IMR-90 (cell line): ENCODE measurements at regions not wholly inside any gene's neighbourhood (a gene's known extent, or its start where the extent isn't known, plus 50 kb on each side); places are given as distances from the start of the nearest gene placed in this dataset.

ENCODE experiments used
- ATAC-seq: fragments of 200-7000 bp; cut with Tn5 transposase; 2 replicates; pipeline ENCODE4 v1.9.1; 2020; ENCODE audit warnings: low read depth, mild to moderate bottlenecking, moderate library complexity
- BruUV-seq: library from RNA; stranded (reverse); fragments of 400-500 nt; replicated peaks from 2 replicates; lab custom pipeline; 2021; lab: Mats Ljungman, UMichigan
- CTCF ChIA-PET: fragments of 300-600 bp; formaldehyde crosslinking; extraction: SDS; loops from one replicate; lab custom pipeline; 2021; ENCODE audit warnings: antibody characterized with exemption; lab: Yijun Ruan, JAX
- POLR2A ChIA-PET: fragments of 300-600 bp; sonication (Branson Sonifier 250); formaldehyde crosslinking; loops from one replicate; lab custom pipeline; 2022; ENCODE audit warnings: antibody characterized with exemption; ENCODE audit not compliant: unreplicated experiment; lab: Charles Lee
- DNase-seq: peaks from one replicate; pipeline ENCODE4 v3.0.0; 2013
- H2AFZ ChIP-seq: replicated peaks from 2 replicates; pipeline ENCODE3; 2013; ENCODE audit warnings: low read length, mild to moderate bottlenecking; ENCODE audit not compliant: poor library complexity
- H2AK5ac ChIP-seq: 2 replicates; pipeline ENCODE4 v1.6.1; 2013; ENCODE audit warnings: low read depth, low read length, inconsistent platforms
- H2AK9ac ChIP-seq: replicated peaks from 2 replicates; pipeline ENCODE3; 2013; ENCODE audit warnings: mild to moderate bottlenecking, low read depth, low read length, moderate library complexity; ENCODE audit not compliant: poor library complexity
- H2BK120ac ChIP-seq: 2 replicates; pipeline ENCODE4 v1.6.1; 2013; ENCODE audit warnings: low read depth, low read length, inconsistent platforms
- H2BK15ac ChIP-seq: 3 replicates; pipeline ENCODE4 v1.6.1; 2013; ENCODE audit warnings: low read depth, low read length, inconsistent platforms
- H2BK20ac ChIP-seq: 2 replicates; pipeline ENCODE4 v1.6.1; 2013; ENCODE audit warnings: low read depth, mild to moderate bottlenecking, inconsistent platforms, low read length, moderate library complexity
- H2BK5ac ChIP-seq: 2 replicates; pipeline ENCODE4 v1.6.1; 2013; ENCODE audit warnings: mild to moderate bottlenecking, low read depth, low read length, inconsistent platforms; ENCODE audit not compliant: poor library complexity, severe bottlenecking
- H3K14ac ChIP-seq: replicated peaks from 2 replicates; pipeline ENCODE4 v1.6.1; 2013; ENCODE audit warnings: low read depth, low read length, inconsistent platforms
- H3K18ac ChIP-seq: 2 replicates; pipeline ENCODE4 v1.6.1; 2013; ENCODE audit warnings: low read depth, low read length, control low read depth
- H3K23ac ChIP-seq: 2 replicates; pipeline ENCODE4 v1.6.1; 2013; ENCODE audit warnings: low read depth, low read length, inconsistent platforms
- H3K27ac ChIP-seq: 2 replicates; pipeline ENCODE4 v1.5.1; 2013; ENCODE audit warnings: mild to moderate bottlenecking, control low read depth, low read length; ENCODE audit not compliant: insufficient read depth
- H3K27me3 ChIP-seq: 2 replicates; pipeline ENCODE4 v1.6.1; 2013; ENCODE audit warnings: low read length; ENCODE audit not compliant: control insufficient read depth, insufficient read depth
- H3K36me3 ChIP-seq: 2 replicates; pipeline ENCODE4 v1.6.1; 2013; ENCODE audit warnings: low read length, mixed read lengths; ENCODE audit not compliant: control insufficient read depth, insufficient read depth
- H3K4ac ChIP-seq: 2 replicates; pipeline ENCODE4 v1.6.1; 2013; ENCODE audit warnings: low read depth, low read length, inconsistent platforms
- H3K4me1 ChIP-seq: 2 replicates; pipeline ENCODE4 v1.6.1; 2013; ENCODE audit warnings: low read length, mixed read lengths; ENCODE audit not compliant: control insufficient read depth, insufficient read depth
- H3K4me2 ChIP-seq: 2 replicates; pipeline ENCODE4 v1.6.1; 2013; ENCODE audit warnings: low read depth, mild to moderate bottlenecking, control low read depth, low read length, moderate library complexity
- H3K4me3 ChIP-seq: 2 replicates; pipeline ENCODE4 v1.5.1; 2013; ENCODE audit warnings: low read depth, mild to moderate bottlenecking, control low read depth, low read length, moderate library complexity; ENCODE audit not compliant: insufficient read depth
- H3K56ac ChIP-seq: 2 replicates; pipeline ENCODE4 v1.6.1; 2013; ENCODE audit warnings: low read length, inconsistent platforms; ENCODE audit not compliant: insufficient read depth; ENCODE audit errors: extremely low read depth
- H3K79me1 ChIP-seq, 2 experiments: 2 replicates each; pipeline ENCODE4 v1.6.1; 2013; ENCODE audit warnings: low read length in 2 of 2, inconsistent platforms in 1 of 2, low read depth in 1 of 2
- H3K9ac ChIP-seq: 2 replicates; pipeline ENCODE4 v1.6.1; 2013; ENCODE audit warnings: low read depth, low read length, control low read depth
- H3K9me1 ChIP-seq: 2 replicates; pipeline ENCODE4 v1.6.1; 2013; ENCODE audit warnings: low read length, inconsistent platforms; ENCODE audit not compliant: insufficient read depth
- H3K9me3 ChIP-seq: 2 replicates; pipeline ENCODE4 v1.6.1; 2013; ENCODE audit warnings: low read length; ENCODE audit not compliant: control insufficient read depth, insufficient read depth
- H4K20me1 ChIP-seq: 2 replicates; pipeline ENCODE4 v1.6.1; 2013; ENCODE audit warnings: low read length, inconsistent platforms; ENCODE audit not compliant: insufficient read depth
- H4K5ac ChIP-seq: 2 replicates; pipeline ENCODE4 v1.6.1; 2013; ENCODE audit warnings: mild to moderate bottlenecking, low read depth, low read length, control low read depth
- H4K8ac ChIP-seq, 2 experiments: 2 replicates each; pipeline ENCODE4 v1.6.1; 2013; ENCODE audit warnings: low read depth in 2 of 2, low read length in 2 of 2, control low read depth in 1 of 2, inconsistent platforms in 1 of 2
- H4K91ac ChIP-seq: 2 replicates; pipeline ENCODE4 v1.6.1; 2013; ENCODE audit warnings: low read depth, low read length, inconsistent platforms; ENCODE audit not compliant: insufficient read depth
- BHLHE40 ChIP-seq: fragments of 150-350 bp; IDR thresholded peaks from 2 replicates; pipeline ENCODE4 v1.6.1; 2016; ENCODE audit warnings: mild to moderate bottlenecking, low read depth, low read length
- CEBPB ChIP-seq: IDR thresholded peaks from 2 replicates; pipeline ENCODE4 v1.6.1; 2012; ENCODE audit warnings: low read depth, low read length, improper control_type of control experiment
- CHD1 ChIP-seq: IDR thresholded peaks from 2 replicates; pipeline ENCODE4 v1.6.1; 2012; ENCODE audit warnings: low read depth, low read length, improper control_type of control experiment
- CTCF ChIP-seq: conservative IDR thresholded peaks from 2 replicates; pipeline ENCODE4 v1.5.1; 2012; ENCODE audit warnings: mild to moderate bottlenecking, low read depth, low read length, improper control_type of control experiment
- ELK1 ChIP-seq: fragments of 150-350 bp; IDR thresholded peaks from 2 replicates; pipeline ENCODE4 v1.6.1; 2016; ENCODE audit warnings: low read depth, mild to moderate bottlenecking, low read length, moderate library complexity, borderline replicate concordance
- FOS ChIP-seq: fragments of 150-350 bp; IDR thresholded peaks from 2 replicates; pipeline ENCODE4 v1.6.1; 2016; ENCODE audit warnings: low read depth, low read length
- MAFK ChIP-seq: IDR thresholded peaks from 2 replicates; pipeline ENCODE4 v1.6.1; 2012; ENCODE audit warnings: low read depth, low read length, improper control_type of control experiment
- MAZ ChIP-seq: IDR thresholded peaks from 2 replicates; pipeline ENCODE4 v1.6.1; 2012; ENCODE audit warnings: low read depth, mild to moderate bottlenecking, low read length, improper control_type of control experiment, moderate library complexity, borderline replicate concordance
- MXI1 ChIP-seq: IDR thresholded peaks from 2 replicates; pipeline ENCODE4 v1.6.1; 2012; ENCODE audit warnings: low read depth, mild to moderate bottlenecking, low read length, moderate library complexity, borderline replicate concordance
- NFE2L2 ChIP-seq: fragments of 150-350 bp; IDR thresholded peaks from 2 replicates; pipeline ENCODE4 v1.6.1; 2016; ENCODE audit warnings: low read depth, mild to moderate bottlenecking, low read length
- POLR2A ChIP-seq: IDR thresholded peaks from 2 replicates; pipeline ENCODE4 v1.6.1; 2012; ENCODE audit warnings: mild to moderate bottlenecking, low read depth, low read length
- RAD21 ChIP-seq: IDR thresholded peaks from 2 replicates; pipeline ENCODE4 v1.6.1; 2012; ENCODE audit warnings: low read length, improper control_type of control experiment
- RCOR1 ChIP-seq: IDR thresholded peaks from 2 replicates; pipeline ENCODE4 v1.6.1; 2012; ENCODE audit warnings: mild to moderate bottlenecking, low read length, improper control_type of control experiment; ENCODE audit not compliant: insufficient replicate concordance
- RFX5 ChIP-seq: IDR thresholded peaks from 2 replicates; pipeline ENCODE4 v1.8.0; 2012; ENCODE audit warnings: low read depth, mild to moderate bottlenecking, low read length, moderate library complexity
- SMC3 ChIP-seq: fragments of 150-350 bp; IDR thresholded peaks from 2 replicates; pipeline ENCODE4 v1.6.1; 2016; ENCODE audit warnings: low read depth, mild to moderate bottlenecking, antibody characterized with exemption, low read length, moderate library complexity
- USF2 ChIP-seq: fragments of 150-350 bp; IDR thresholded peaks from 2 replicates; pipeline ENCODE4 v1.6.1; 2017; ENCODE audit warnings: mild to moderate bottlenecking, antibody characterized with exemption, low read length, low read depth
- WGBS, 2 experiments: methylation state at CpG; one replicate each; pipeline versions ENCODE4 v1.1.5 to v1.1.7; 2013; ENCODE audit warnings: missing lambda C conversion rate in 2 of 2; ENCODE audit not compliant: insufficient read length in 1 of 2; ENCODE audit errors: extremely low coverage in 2 of 2; 5-methylcytosine and 5-hydroxymethylcytosine counted together
- dilution Hi-C: fragments of 300-500 bp; cut with HindIII; formaldehyde crosslinking; loops from one replicate; pipeline ENCODE4 v1.14.3; 2018; ENCODE audit warnings: low sequenced_read_pairs; ENCODE audit not compliant: unreplicated experiment
- in situ Hi-C: fragments of 300-500 bp; cut with MboI; formaldehyde crosslinking; loops from 3 replicates; pipeline ENCODE4 v1.14.3; 2019; ENCODE audit warnings: low sequenced_read_pairs, inconsistent platforms, mixed read lengths
- intact Hi-C: fragments of 100-400 bp; cut with micrococcal nuclease; formaldehyde crosslinking; loops from 2 replicates; pipeline ENCODE4 v1.10.0; 2022

- ATAC-seq (no peak), DNase-seq (no peak)
- no peak overlapping the region for H3K23ac ChIP-seq
- ChIA-PET CTCF (interaction anchor here (0.6 kb wide), 1 partner anchor 28 kb away, joined by 4 read pairs; no protein-coding TSS in a partner anchor), POLR2A (no interaction called here)
- no peak overlapping the region for H2BK120ac ChIP-seq
- H3K14ac ChIP-seq = no peak overlapping the region
- no TSS peak for BruUV-seq
- TF ChIP-seq SMC3 = no peak
- TF ChIP-seq MAZ = no peak
- TF ChIP-seq RCOR1 = no peak
- no peak for TF ChIP-seq CEBPB
- no peak for TF ChIP-seq NFE2L2
- no peak for TF ChIP-seq MXI1
- TF ChIP-seq BHLHE40 = no peak
- no peak for TF ChIP-seq RAD21
- no peak for TF ChIP-seq POLR2A
- no peak for TF ChIP-seq CHD1
- no peak for TF ChIP-seq CTCF
- no peak for TF ChIP-seq MAFK
- TF ChIP-seq ELK1 = no peak
- TF ChIP-seq USF2 = no peak
- no peak for TF ChIP-seq RFX5
- no peak for TF ChIP-seq FOS
- H4K5ac ChIP-seq = no peak overlapping the region
- dilution Hi-C loops = no loop called here
- no peaks in the 10 kb centered on the region for H3K9me1 ChIP-seq
- H4K8ac ChIP-seq = no peak overlapping the region
- no peaks in the 10 kb centered on the region for H3K36me3 ChIP-seq
- no peaks in the 10 kb centered on the region for H4K20me1 ChIP-seq
- H2AK5ac ChIP-seq = no peak overlapping the region
- no peaks in the 10 kb centered on the region for H3K9me3 ChIP-seq
- no peak overlapping the region for H3K4me3 ChIP-seq
- no peak overlapping the region for H2BK20ac ChIP-seq
- H3K9ac ChIP-seq = no peak overlapping the region
- no peak overlapping the region for H3K18ac ChIP-seq
- no peak overlapping the region for H3K4me2 ChIP-seq
- H2BK15ac ChIP-seq = no peak overlapping the region
- H3K27me3 ChIP-seq = peaks cover 13% of the 10 kb centered on the region
- H2BK5ac ChIP-seq = no peak overlapping the region
- no peak overlapping the region for H4K91ac ChIP-seq
- H3K27ac ChIP-seq = no peak overlapping the region
- H3K4me1 ChIP-seq = no peaks in the 10 kb centered on the region
- H2AFZ ChIP-seq = no peak overlapping the region
- H3K56ac ChIP-seq = no peak overlapping the region
- in situ Hi-C loops = no loop called here
- no peaks in the 10 kb centered on the region for H3K79me1 ChIP-seq
- no peak overlapping the region for H3K4ac ChIP-seq
- WGBS, 2 experiments = 40 to 100% methylated on average over 1 of the region's 7 CpGs
- no peak overlapping the region for H2AK9ac ChIP-seq
- intact Hi-C loops = no loop called here
These were observed 74.9 kb upstream of the AGAP1 start for GRCh38 chr2:235418918-235419317.
